ENCODE measurements at regions not wholly inside any gene's neighbourhood (a gene's known extent, or its start where the extent isn't known, plus 50 kb on each side); places are given as distances from the start of the nearest gene placed in this dataset.
"Not testable (repeated sequence)": the region's sequence is repeated elsewhere in the genome, so short reads cannot be mapped to it uniquely, and the experiment has no call there.

GRCh38 chr5:39526914-39527477, 102.2 kb upstream of the DAB2 start:
- no peak overlapping the region for H3K9ac ChIP-seq (ENCODE audit: insufficient read depth in 1 of 2, low read length in 2 of 2)
- peak overlapping the region in 1 of 2 donors; percentile 79 for H3K27ac ChIP-seq (ENCODE audit: low read depth in 1 of 2, low read length in 1 of 2)
- WGBS, 2 donors: 29 to 44% methylated on average over 7 of the region's 7 CpGs
- H3K9me3 ChIP-seq (ENCODE audit: control insufficient read depth in 4 of 4, insufficient read depth in 3 of 4, low read length in 3 of 4): no peaks in the 10 kb centered on the region
- TF ChIP-seq, protein P1, sequence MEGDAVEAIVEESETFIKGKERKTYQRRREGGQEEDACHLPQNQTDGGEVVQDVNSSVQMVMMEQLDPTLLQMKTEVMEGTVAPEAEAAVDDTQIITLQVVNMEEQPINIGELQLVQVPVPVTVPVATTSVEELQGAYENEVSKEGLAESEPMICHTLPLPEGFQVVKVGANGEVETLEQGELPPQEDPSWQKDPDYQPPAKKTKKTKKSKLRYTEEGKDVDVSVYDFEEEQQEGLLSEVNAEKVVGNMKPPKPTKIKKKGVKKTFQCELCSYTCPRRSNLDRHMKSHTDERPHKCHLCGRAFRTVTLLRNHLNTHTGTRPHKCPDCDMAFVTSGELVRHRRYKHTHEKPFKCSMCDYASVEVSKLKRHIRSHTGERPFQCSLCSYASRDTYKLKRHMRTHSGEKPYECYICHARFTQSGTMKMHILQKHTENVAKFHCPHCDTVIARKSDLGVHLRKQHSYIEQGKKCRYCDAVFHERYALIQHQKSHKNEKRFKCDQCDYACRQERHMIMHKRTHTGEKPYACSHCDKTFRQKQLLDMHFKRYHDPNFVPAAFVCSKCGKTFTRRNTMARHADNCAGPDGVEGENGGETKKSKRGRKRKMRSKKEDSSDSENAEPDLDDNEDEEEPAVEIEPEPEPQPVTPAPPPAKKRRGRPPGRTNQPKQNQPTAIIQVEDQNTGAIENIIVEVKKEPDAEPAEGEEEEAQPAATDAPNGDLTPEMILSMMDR (IDR thresholded peaks at IDR 0.05; ENCODE audit: control extremely low read depth, extremely low read depth): no peak
- ATAC-seq (ENCODE audit: insufficient read depth, low FRiP score) (peak; percentile 49), DNase-seq (peak in 2 of 3 donors; percentile 37 to 63)
- H3K4me3 ChIP-seq: no peak overlapping the region
- no peaks in the 10 kb centered on the region for H3K36me3 ChIP-seq (ENCODE audit: control insufficient read depth in 4 of 4, insufficient read depth in 4 of 4, low read length in 4 of 4)
- no peaks in the 10 kb centered on the region for H3K27me3 ChIP-seq (ENCODE audit: control insufficient read depth in 3 of 3, insufficient read depth in 3 of 3, low read length in 2 of 3)
- H3K4me1 ChIP-seq (ENCODE audit: control insufficient read depth in 5 of 5, insufficient read depth in 5 of 5, low read length in 5 of 5): peaks cover 0 to 5% (median 0%) of the 10 kb centered on the region in 5 donors

GRCh38 chr5:39525781-39526180, 101.0 kb upstream of the DAB2 start:
- not testable (repeated sequence) for H3K4me1 ChIP-seq (ENCODE audit: control insufficient read depth in 5 of 5, insufficient read depth in 5 of 5, low read length in 5 of 5); H3K9ac ChIP-seq (ENCODE audit: insufficient read depth in 1 of 2, low read length in 2 of 2); H3K4me3 ChIP-seq; H3K36me3 ChIP-seq (ENCODE audit: control insufficient read depth in 4 of 4, insufficient read depth in 4 of 4, low read length in 4 of 4); H3K27me3 ChIP-seq (ENCODE audit: control insufficient read depth in 3 of 3, insufficient read depth in 3 of 3, low read length in 2 of 3); H3K9me3 ChIP-seq (ENCODE audit: control insufficient read depth in 4 of 4, insufficient read depth in 3 of 4, low read length in 3 of 4); DNase-seq
- WGBS, 2 donors: 68 to 79% methylated on average over 7 of the region's 7 CpGs
- peak overlapping the region in 1 of 2 donors; percentile 73 for H3K27ac ChIP-seq (ENCODE audit: low read depth in 1 of 2, low read length in 1 of 2)
- peak; percentile 53 for ATAC-seq (ENCODE audit: insufficient read depth, low FRiP score)

DNA sequence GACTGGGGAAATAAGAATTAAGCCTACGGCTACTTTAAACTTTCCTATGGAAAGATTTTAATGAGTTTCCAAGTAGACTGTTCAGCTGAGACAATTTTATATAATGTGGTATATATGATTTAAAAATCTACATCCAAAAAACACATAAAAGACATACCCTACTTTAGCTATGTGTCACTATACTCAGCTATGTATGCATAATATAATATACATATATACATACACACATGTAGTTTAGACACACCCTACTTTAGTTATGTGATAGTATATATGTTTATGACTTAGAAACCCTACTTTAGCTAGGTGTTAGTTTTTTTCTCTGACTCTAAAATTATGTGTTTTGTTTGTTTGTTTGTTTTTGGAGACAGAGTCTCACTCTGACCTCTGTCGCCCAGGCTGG, 100.5 kb upstream of the DAB2 start:
- peak overlapping the region in 1 of 2 donors; percentile 40 for H3K27ac ChIP-seq (ENCODE audit: low read depth in 1 of 2, low read length in 1 of 2)
- peaks cover 0 to 5% (median 0%) of the 10 kb centered on the region in 5 donors for H3K4me1 ChIP-seq (ENCODE audit: control insufficient read depth in 5 of 5, insufficient read depth in 5 of 5, low read length in 5 of 5)
- DNase-seq (no peak), ATAC-seq (ENCODE audit: insufficient read depth, low FRiP score) (no peak)
- no peaks in the 10 kb centered on the region for H3K27me3 ChIP-seq (ENCODE audit: control insufficient read depth in 3 of 3, insufficient read depth in 3 of 3, low read length in 2 of 3)
- no peak overlapping the region for H3K4me3 ChIP-seq
- 94% methylated on average over 2 of the region's 2 CpGs for WGBS, 2 donors
- no peaks in the 10 kb centered on the region for H3K36me3 ChIP-seq (ENCODE audit: control insufficient read depth in 4 of 4, insufficient read depth in 4 of 4, low read length in 4 of 4)
- H3K9me3 ChIP-seq (ENCODE audit: control insufficient read depth in 4 of 4, insufficient read depth in 3 of 4, low read length in 3 of 4): no peaks in the 10 kb centered on the region
- no peak overlapping the region for H3K9ac ChIP-seq (ENCODE audit: insufficient read depth in 1 of 2, low read length in 2 of 2)
- TF ChIP-seq, protein P1 (IDR thresholded peaks at IDR 0.05; ENCODE audit: control extremely low read depth, extremely low read depth): no peak

GRCh38 chr5:39523821-39524220, 99.0 kb upstream of the DAB2 start:
- ATAC-seq (ENCODE audit: insufficient read depth, low FRiP score) (no peak), DNase-seq (no peak)
- 95 to 97% methylated on average over 4 of the region's 4 CpGs for WGBS, 2 donors
- peaks cover 0 to 15% (median 5%) of the 10 kb centered on the region in 5 donors for H3K4me1 ChIP-seq (ENCODE audit: control insufficient read depth in 5 of 5, insufficient read depth in 5 of 5, low read length in 5 of 5)
- H3K9me3 ChIP-seq (ENCODE audit: control insufficient read depth in 4 of 4, insufficient read depth in 3 of 4, low read length in 3 of 4): no peaks in the 10 kb centered on the region
- H3K9ac ChIP-seq (ENCODE audit: insufficient read depth in 1 of 2, low read length in 2 of 2): no peak overlapping the region
- TF ChIP-seq, protein P1 (IDR thresholded peaks at IDR 0.05; ENCODE audit: control extremely low read depth, extremely low read depth): no peak
- H3K36me3 ChIP-seq (ENCODE audit: control insufficient read depth in 4 of 4, insufficient read depth in 4 of 4, low read length in 4 of 4): no peaks in the 10 kb centered on the region
- no peaks in the 10 kb centered on the region for H3K27me3 ChIP-seq (ENCODE audit: control insufficient read depth in 3 of 3, insufficient read depth in 3 of 3, low read length in 2 of 3)
- H3K27ac ChIP-seq (ENCODE audit: low read depth in 1 of 2, low read length in 1 of 2): no peak overlapping the region
- H3K4me3 ChIP-seq: no peak overlapping the region
